Stimulated activated CD8-positive, alpha-beta memory T cell treated with anti-CD3 and anti-CD28 coated beads, Interleukin-7, amount 100 ng/mL, for 4 hours (primary cell): ENCODE measurements at regions not wholly inside any gene's neighbourhood (a gene's known extent, or its start where the extent isn't known, plus 50 kb on each side); places are given as distances from the start of the nearest gene placed in this dataset.
"Not testable (repeated sequence)": the region's sequence is repeated elsewhere in the genome, so short reads cannot be mapped to it uniquely, and the experiment has no call there.

Source experiments
- DNase-seq, 2 donors: peaks; one replicate each; pipeline ENCODE4 v3.0.0-alpha.2; 2020; ENCODE audit warnings: low read depth in 2 of 2

GRCh38 chr6:170044836-170045562, 245.9 kb downstream of the DLL1 start:
- DNase-seq, result no peak

GRCh38 chr6:170043881-170044790, 246.7 kb downstream of the DLL1 start:
- no peak for DNase-seq

GRCh38 chr6:170043150-170043819, 247.6 kb downstream of the DLL1 start:
- DNase-seq, result no peak

- DNase-seq, result no peak
These were observed 248.2 kb downstream of the DLL1 start for GRCh38 chr6:170042596-170043118.

- no peak for DNase-seq
These were observed 248.8 kb downstream of the DLL1 start for GRCh38 chr6:170042123-170042522.

- DNase-seq, result no peak
These were observed 249.4 kb downstream of the DLL1 start for GRCh38 chr6:170041526-170041925.

- no peak for DNase-seq
These were observed 250.0 kb downstream of the DLL1 start for GRCh38 chr6:170040906-170041305.

- DNase-seq, result no peak
These were observed 250.8 kb downstream of the DLL1 start for GRCh38 chr6:170040115-170040500.

- no peak for DNase-seq
These were observed 251.4 kb downstream of the DLL1 start for GRCh38 chr6:170039156-170040114.

- DNase-seq, result no peak
These were observed 252.2 kb downstream of the DLL1 start for GRCh38 chr6:170038708-170039107.

GRCh38 chr6:170038251-170038650, 252.6 kb downstream of the DLL1 start:
- DNase-seq, result no peak

GRCh38 chr6:170037541-170038250, 253.2 kb downstream of the DLL1 start:
- no peak for DNase-seq

- DNase-seq, result no peak
These were observed 254.0 kb downstream of the DLL1 start for GRCh38 chr6:170036916-170037315.

- DNase-seq, result not testable (repeated sequence)
These were observed 254.5 kb downstream of the DLL1 start for GRCh38 chr6:170036367-170036766.

GRCh38 chr6:170035901-170036304, 255.0 kb downstream of the DLL1 start:
- DNase-seq, result no peak

- DNase-seq, result no peak
These were observed 255.8 kb downstream of the DLL1 start for GRCh38 chr6:170035044-170035443.

- no peak for DNase-seq
These were observed 256.6 kb downstream of the DLL1 start for GRCh38 chr6:170034294-170034693.

- DNase-seq, result no peak
These were observed 257.2 kb downstream of the DLL1 start for GRCh38 chr6:170033666-170034065.

GRCh38 chr6:170032706-170033309, 258.1 kb downstream of the DLL1 start:
- DNase-seq, result no peak

- no peak for DNase-seq
These were observed 258.7 kb downstream of the DLL1 start for GRCh38 chr6:170032197-170032596.
